ENCODE measurements at regions not wholly inside any gene's neighbourhood (a gene's known extent, or its start where the extent isn't known, plus 50 kb on each side); places are given as distances from the start of the nearest gene placed in this dataset.

DNA sequence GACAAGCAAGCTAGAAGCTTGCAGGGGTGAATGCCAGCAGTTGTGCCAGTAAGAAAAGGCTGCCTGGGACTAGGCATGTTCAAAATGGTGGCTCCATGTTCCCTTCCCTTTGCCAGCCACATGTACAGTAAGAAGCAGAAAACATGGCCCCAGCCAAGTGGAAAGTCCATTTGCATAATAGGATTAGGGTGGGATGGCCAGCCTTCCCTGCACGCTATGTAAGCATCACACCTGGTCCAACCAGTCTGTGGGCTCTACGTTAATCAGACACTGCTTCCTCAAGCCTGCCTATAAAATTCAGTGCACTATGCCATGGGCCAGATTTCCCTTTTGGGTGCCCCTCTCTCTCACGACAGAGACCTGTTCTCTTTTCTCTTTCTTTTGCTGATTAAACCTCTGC lies 288.4 kb downstream of the GXYLT1 start:
- TF ChIP-seq EP300 (conservative IDR thresholded peaks at IDR 0.05; ENCODE audit: poor library complexity, severe bottlenecking), result no peak
- TF ChIP-seq EZH2 (IDR thresholded peaks at IDR 0.05; ENCODE audit: borderline replicate concordance, insufficient read depth, low read length, poor library complexity, severe bottlenecking), result no peak

Data from neural cell (in vitro differentiated cells).